ENCODE measurements at regions not wholly inside any gene's neighbourhood (a gene's known extent, or its start where the extent isn't known, plus 50 kb on each side); places are given as distances from the start of the nearest gene placed in this dataset.

GRCh38 chr3:18630295-18630694 lies 205.2 kb upstream of the SATB1 start:
- TF ChIP-seq CTCF (IDR thresholded peaks at IDR 0.05) (no peak), POLR2A (IDR thresholded peaks at IDR 0.05) (no peak)

All from esophagus squamous epithelium (tissue), 4 donors.